Type B pancreatic cell (in vitro differentiated cells): ENCODE measurements at regions not wholly inside any gene's neighbourhood (a gene's known extent, or its start where the extent isn't known, plus 50 kb on each side); places are given as distances from the start of the nearest gene placed in this dataset.

ENCODE experiments used
- DNase-seq: peaks from one replicate; pipeline ENCODE4 v3.0.0; 2021; ENCODE audit warnings: mixed read lengths; ENCODE audit not compliant: unreplicated experiment; ENCODE audit errors: extremely low spot score
- H3K27ac Mint-ChIP-seq: 2 replicates; pipeline ENCODE4 v1.8.0; 2021; ENCODE audit warnings: mild to moderate bottlenecking, mixed read lengths
- H3K27me3 Mint-ChIP-seq: 2 replicates; pipeline ENCODE4 v1.8.0; 2021; ENCODE audit warnings: mixed read lengths
- H3K36me3 Mint-ChIP-seq: 2 replicates; pipeline ENCODE4 v1.8.0; 2021; ENCODE audit warnings: mixed read lengths
- H3K4me1 Mint-ChIP-seq: one replicate; pipeline ENCODE4 v1.8.0; 2021; ENCODE audit warnings: mixed read lengths; ENCODE audit not compliant: unreplicated experiment
- H3K4me3 Mint-ChIP-seq: 2 replicates; pipeline ENCODE4 v1.8.0; 2021; ENCODE audit warnings: mild to moderate bottlenecking, mixed read lengths
- H3K9me3 Mint-ChIP-seq: 2 replicates; pipeline ENCODE4 v1.8.0; 2021; ENCODE audit warnings: mixed read lengths
- TF ChIP-seq, protein P1 (sequence below): fragments of 200-600 bp; sonication (generic); conservative IDR thresholded peaks from 2 replicates; pipeline ENCODE4 v1.5.0; 2021; ENCODE audit warnings: antibody characterized with exemption, mild to moderate bottlenecking

DNA sequence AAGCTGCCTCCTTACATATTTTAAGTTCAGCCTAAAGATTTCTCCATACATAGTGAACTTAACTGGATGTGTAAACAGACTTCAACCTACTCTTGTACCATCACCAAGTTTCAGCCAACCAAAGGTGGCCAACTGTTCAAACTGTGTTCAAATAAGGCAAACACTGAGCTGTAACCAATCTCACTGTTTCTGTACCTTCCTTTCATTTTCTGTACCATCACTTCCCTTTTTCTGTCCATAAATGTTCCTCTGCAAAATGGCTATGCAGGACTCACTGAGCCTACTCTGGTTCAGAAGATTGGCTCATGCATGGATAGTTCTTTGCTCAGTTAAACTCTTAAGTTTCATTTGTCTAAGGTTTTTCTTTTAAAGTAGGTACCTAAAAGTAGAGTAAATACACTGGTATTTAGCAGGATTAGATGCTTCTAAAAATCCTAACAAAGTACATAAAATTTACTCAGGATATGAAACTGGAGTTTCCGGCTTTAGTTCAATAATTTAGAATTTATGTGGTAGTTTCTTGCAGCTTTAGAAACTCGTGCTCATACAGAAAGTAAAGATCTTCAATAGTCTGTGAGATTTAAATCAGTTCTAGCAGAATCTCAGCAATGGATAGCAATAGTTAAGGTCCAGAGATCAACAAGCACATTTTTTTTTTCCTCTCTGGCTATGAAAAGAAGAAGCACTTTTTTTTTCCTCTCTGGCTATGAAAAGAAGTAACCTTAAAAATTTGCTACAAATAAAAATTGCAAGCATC, 282.0 kb upstream of the PPFIA2 start:
- TF ChIP-seq, protein P1, sequence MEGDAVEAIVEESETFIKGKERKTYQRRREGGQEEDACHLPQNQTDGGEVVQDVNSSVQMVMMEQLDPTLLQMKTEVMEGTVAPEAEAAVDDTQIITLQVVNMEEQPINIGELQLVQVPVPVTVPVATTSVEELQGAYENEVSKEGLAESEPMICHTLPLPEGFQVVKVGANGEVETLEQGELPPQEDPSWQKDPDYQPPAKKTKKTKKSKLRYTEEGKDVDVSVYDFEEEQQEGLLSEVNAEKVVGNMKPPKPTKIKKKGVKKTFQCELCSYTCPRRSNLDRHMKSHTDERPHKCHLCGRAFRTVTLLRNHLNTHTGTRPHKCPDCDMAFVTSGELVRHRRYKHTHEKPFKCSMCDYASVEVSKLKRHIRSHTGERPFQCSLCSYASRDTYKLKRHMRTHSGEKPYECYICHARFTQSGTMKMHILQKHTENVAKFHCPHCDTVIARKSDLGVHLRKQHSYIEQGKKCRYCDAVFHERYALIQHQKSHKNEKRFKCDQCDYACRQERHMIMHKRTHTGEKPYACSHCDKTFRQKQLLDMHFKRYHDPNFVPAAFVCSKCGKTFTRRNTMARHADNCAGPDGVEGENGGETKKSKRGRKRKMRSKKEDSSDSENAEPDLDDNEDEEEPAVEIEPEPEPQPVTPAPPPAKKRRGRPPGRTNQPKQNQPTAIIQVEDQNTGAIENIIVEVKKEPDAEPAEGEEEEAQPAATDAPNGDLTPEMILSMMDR: no peak
- H3K9me3 Mint-ChIP-seq: no peaks in the 10 kb centered on the region
- H3K36me3 Mint-ChIP-seq: no peaks in the 10 kb centered on the region
- no peak overlapping the region for H3K27ac Mint-ChIP-seq
- DNase-seq: no peak
- H3K4me1 Mint-ChIP-seq: no peaks in the 10 kb centered on the region
- no peak overlapping the region for H3K4me3 Mint-ChIP-seq
- H3K27me3 Mint-ChIP-seq: no peaks in the 10 kb centered on the region

DNA sequence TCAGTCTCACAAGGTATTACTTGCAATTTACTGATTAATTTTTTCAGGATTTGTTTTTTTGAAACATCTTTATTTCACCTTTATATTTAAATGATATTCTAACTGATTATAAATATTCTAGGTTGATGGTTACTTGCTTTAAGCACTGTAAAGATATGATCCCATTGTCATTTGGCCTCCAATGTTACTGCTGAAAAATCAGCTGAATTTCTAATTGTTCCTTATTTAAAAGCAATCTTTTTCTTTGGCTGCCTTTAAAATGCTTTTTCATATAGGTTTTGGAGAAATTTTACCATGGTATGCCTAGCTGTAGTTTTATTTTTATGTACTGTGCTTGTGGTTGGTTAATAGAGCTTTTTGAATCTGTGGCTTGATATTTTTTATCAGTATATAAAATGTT, 275.6 kb upstream of the PPFIA2 start:
- Mint-ChIP-seq H3K36me3 (no peaks in the 10 kb centered on the region), H3K27me3 (no peaks in the 10 kb centered on the region), H3K4me3 (no peak overlapping the region), H3K4me1 (no peaks in the 10 kb centered on the region), H3K9me3 (no peaks in the 10 kb centered on the region), H3K27ac (no peak overlapping the region)
- no peak for DNase-seq
- TF ChIP-seq, protein P1: no peak

DNA sequence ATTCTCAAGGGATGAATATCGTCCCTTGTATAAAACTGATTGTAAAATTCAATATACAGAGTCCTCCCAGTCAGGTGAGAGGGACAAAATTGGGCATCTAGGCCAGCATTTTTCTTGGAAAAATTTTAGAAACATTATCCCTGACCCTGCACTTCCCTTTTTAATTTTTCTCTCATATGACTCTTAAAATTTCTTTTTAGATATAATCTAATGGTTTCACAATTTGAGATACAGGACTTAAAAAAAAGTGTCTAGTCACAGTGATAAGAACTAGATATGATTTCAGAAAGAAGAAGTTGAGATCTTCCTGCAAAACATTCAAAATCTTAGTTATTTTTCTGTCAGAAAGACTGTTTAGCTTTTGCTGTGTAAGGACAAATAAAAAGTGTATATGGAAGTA, 270.8 kb upstream of the PPFIA2 start:
- Mint-ChIP-seq H3K9me3 (no peaks in the 10 kb centered on the region), H3K4me3 (no peak overlapping the region), H3K27me3 (no peaks in the 10 kb centered on the region), H3K4me1 (no peaks in the 10 kb centered on the region), H3K36me3 (no peaks in the 10 kb centered on the region), H3K27ac (no peak overlapping the region)
- no peak for DNase-seq
- TF ChIP-seq, protein P1: no peak

- no peaks in the 10 kb centered on the region for H3K4me1 Mint-ChIP-seq
- no peaks in the 10 kb centered on the region for H3K36me3 Mint-ChIP-seq
- TF ChIP-seq, protein P1: no peak
- no peak overlapping the region for H3K4me3 Mint-ChIP-seq
- no peak for DNase-seq
- no peaks in the 10 kb centered on the region for H3K9me3 Mint-ChIP-seq
- no peak overlapping the region for H3K27ac Mint-ChIP-seq
- H3K27me3 Mint-ChIP-seq: no peaks in the 10 kb centered on the region
Measured at GRCh38 chr12:82028772-82029171, 269.6 kb upstream of the PPFIA2 start.

GRCh38 chr12:82027612-82028011, 268.5 kb upstream of the PPFIA2 start:
- Mint-ChIP-seq H3K27me3 (no peaks in the 10 kb centered on the region), H3K36me3 (no peaks in the 10 kb centered on the region), H3K9me3 (no peaks in the 10 kb centered on the region), H3K27ac (no peak overlapping the region), H3K4me3 (no peak overlapping the region), H3K4me1 (no peaks in the 10 kb centered on the region)
- no peak for DNase-seq
- TF ChIP-seq, protein P1: no peak
